H9 (cell line): ENCODE measurements at regions not wholly inside any gene's neighbourhood (a gene's known extent, or its start where the extent isn't known, plus 50 kb on each side); places are given as distances from the start of the nearest gene placed in this dataset.

Experiments used
- DNase-seq: peaks from one replicate; pipeline ENCODE4 v3.0.0-alpha.2; 2017
- H2AFZ ChIP-seq: one replicate; pipeline ENCODE4 v1.6.1; 2013; ENCODE audit warnings: mild to moderate bottlenecking, low read length, control low read depth, moderate library complexity
- H2AK5ac ChIP-seq: 2 replicates; pipeline ENCODE4 v1.6.1; 2013; ENCODE audit warnings: low read length, control low read depth, mixed read lengths; ENCODE audit not compliant: insufficient read length
- H2BK120ac ChIP-seq: one replicate; pipeline ENCODE4 v1.6.1; 2013; ENCODE audit warnings: low read depth, mild to moderate bottlenecking, low read length, control low read depth, inconsistent platforms; ENCODE audit not compliant: poor library complexity, severe bottlenecking
- H2BK12ac ChIP-seq: 2 replicates; pipeline ENCODE4 v1.6.1; 2013; ENCODE audit warnings: low read length, control low read depth, mixed read lengths, low read depth; ENCODE audit not compliant: insufficient read length
- H2BK15ac ChIP-seq: 2 replicates; pipeline ENCODE4 v1.6.1; 2013; ENCODE audit warnings: low read depth, low read length, control low read depth
- H2BK20ac ChIP-seq: one replicate; pipeline ENCODE4 v1.6.1; 2013; ENCODE audit warnings: low read depth, mild to moderate bottlenecking, low read length, control low read depth, inconsistent platforms; ENCODE audit not compliant: poor library complexity, severe bottlenecking
- H2BK5ac ChIP-seq: 2 replicates; pipeline ENCODE4 v1.6.1; 2013; ENCODE audit warnings: low read length, control low read depth, mixed read lengths; ENCODE audit not compliant: insufficient read length
- H3K14ac ChIP-seq: 2 replicates; pipeline ENCODE4 v1.6.1; 2013; ENCODE audit warnings: low read length, control low read depth; ENCODE audit not compliant: insufficient read depth
- H3K18ac ChIP-seq: 2 replicates; pipeline ENCODE4 v1.6.1; 2013; ENCODE audit warnings: low read depth, mild to moderate bottlenecking, mixed read lengths, low read length, control low read depth; ENCODE audit not compliant: insufficient read length
- H3K23ac ChIP-seq: 2 replicates; pipeline ENCODE4 v1.6.1; 2013; ENCODE audit warnings: low read length, control low read depth, mixed read lengths, low read depth; ENCODE audit not compliant: insufficient read length
- H3K23me2 ChIP-seq: 2 replicates; pipeline ENCODE4 v1.6.1; 2013; ENCODE audit warnings: low read depth, mild to moderate bottlenecking, mixed read lengths, low read length, control low read depth; ENCODE audit not compliant: insufficient read length, poor library complexity, severe bottlenecking
- H3K27ac ChIP-seq: 2 replicates; pipeline ENCODE4 v1.5.1; 2013; ENCODE audit warnings: low read length, control low read depth, mixed read lengths, low read depth; ENCODE audit not compliant: insufficient read length
- H3K27me3 ChIP-seq: 2 replicates; pipeline ENCODE4 v1.6.1; 2013; ENCODE audit warnings: low read length, control low read depth, inconsistent platforms; ENCODE audit not compliant: insufficient read depth
- H3K4ac ChIP-seq: 2 replicates; pipeline ENCODE4 v1.6.1; 2013; ENCODE audit warnings: low read depth, mild to moderate bottlenecking, control low read depth, inconsistent platforms, low read length, moderate library complexity
- H3K4me1 ChIP-seq: 2 replicates; pipeline ENCODE4 v1.6.1; 2013; ENCODE audit warnings: low read length, control low read depth, inconsistent platforms; ENCODE audit not compliant: insufficient read depth
- H3K4me2 ChIP-seq: 2 replicates; pipeline ENCODE4 v1.6.1; 2013; ENCODE audit warnings: low read length, control low read depth, mixed read lengths; ENCODE audit not compliant: insufficient read length, insufficient read depth
- H3K56ac ChIP-seq: 2 replicates; pipeline ENCODE4 v1.6.1; 2013; ENCODE audit warnings: low read depth, mild to moderate bottlenecking, mixed read lengths, low read length, control low read depth; ENCODE audit not compliant: insufficient read length
- H3K79me1 ChIP-seq: 2 replicates; pipeline ENCODE4 v1.6.1; 2013; ENCODE audit warnings: low read depth, mild to moderate bottlenecking, moderate library complexity, low read length, control low read depth, inconsistent platforms; ENCODE audit not compliant: insufficient read depth, poor library complexity, severe bottlenecking
- H3K79me2 ChIP-seq: 2 replicates; pipeline ENCODE4 v1.6.1; 2013; ENCODE audit warnings: low read length, control low read depth, inconsistent platforms; ENCODE audit not compliant: insufficient read depth
- H3K9ac ChIP-seq: 2 replicates; pipeline ENCODE4 v1.6.1; 2013; ENCODE audit warnings: low read length, control low read depth, mixed read lengths; ENCODE audit not compliant: insufficient read length; ENCODE audit errors: extremely low read depth
- H3K9me3 ChIP-seq: one replicate; pipeline ENCODE4 v1.6.1; 2013; ENCODE audit warnings: low read depth, low read length, inconsistent platforms; ENCODE audit not compliant: control insufficient read depth
- H3T11ph ChIP-seq: one replicate; pipeline ENCODE4 v1.6.1; 2013; ENCODE audit warnings: mild to moderate bottlenecking, low read length, control low read depth, inconsistent platforms
- H4K20me1 ChIP-seq: one replicate; pipeline ENCODE4 v1.6.1; 2013; ENCODE audit not compliant: control insufficient read depth, insufficient read length, insufficient read depth
- H4K5ac ChIP-seq: 2 replicates; pipeline ENCODE4 v1.6.1; 2013; ENCODE audit warnings: low read depth, mild to moderate bottlenecking, mixed read lengths, low read length, control low read depth; ENCODE audit not compliant: insufficient read length
- H4K8ac ChIP-seq: replicated peaks from 2 replicates; pipeline ENCODE4 v1.6.1; 2013; ENCODE audit warnings: low read length, control low read depth, mixed read lengths, low read depth; ENCODE audit not compliant: insufficient read length
- H4K91ac ChIP-seq: 2 replicates; pipeline ENCODE4 v1.6.1; 2013; ENCODE audit warnings: low read depth, mild to moderate bottlenecking, moderate library complexity, mixed read lengths, low read length, control low read depth; ENCODE audit not compliant: insufficient read length
- H3K27ac Mint-ChIP-seq, 3 experiments: 2 replicates in 2 of 3; 3 replicates in 1 of 3; pipeline ENCODE4 v1.8.0; 2020 to 2021; ENCODE audit warnings: mixed read lengths in 3 of 3, mild to moderate bottlenecking in 1 of 3, moderate library complexity in 1 of 3
- H3K27me3 Mint-ChIP-seq: 2 replicates; pipeline ENCODE4 v1.8.0; 2021; ENCODE audit warnings: low read depth, mild to moderate bottlenecking, moderate library complexity, mixed read lengths
- H3K36me3 Mint-ChIP-seq, 3 experiments: 2 replicates in 2 of 3; 3 replicates in 1 of 3; pipeline ENCODE4 v1.8.0; 2020 to 2021; ENCODE audit warnings: low read depth in 3 of 3, mixed read lengths in 3 of 3; ENCODE audit not compliant: insufficient read depth in 1 of 3
- H3K4me1 Mint-ChIP-seq, 2 experiments: 2 replicates each; pipeline ENCODE4 v1.8.0; 2020; ENCODE audit warnings: mixed read lengths in 2 of 2
- H3K4me3 Mint-ChIP-seq, 2 experiments: 2 replicates in 1 of 2; 3 replicates in 1 of 2; pipeline ENCODE4 v1.8.0; 2020 to 2021; ENCODE audit warnings: mild to moderate bottlenecking in 2 of 2, mixed read lengths in 2 of 2, moderate library complexity in 1 of 2
- H3K9me3 Mint-ChIP-seq, 2 experiments: 2 replicates in 1 of 2; 3 replicates in 1 of 2; pipeline ENCODE4 v1.8.0; 2020; ENCODE audit warnings: mild to moderate bottlenecking in 2 of 2, mixed read lengths in 2 of 2, moderate library complexity in 1 of 2
- WGBS: extraction: QIAGEN DNeasy Blood & Tissue Kit; methylation state at CpG from one replicate; pipeline ENCODE4 v1.1.7; 2013; ENCODE audit warnings: missing lambda C conversion rate, low lambda C conversion rate, mixed read lengths; ENCODE audit not compliant: insufficient read length; ENCODE audit errors: extremely low coverage; 5-methylcytosine and 5-hydroxymethylcytosine counted together
- TF ChIP-seq, protein P1 (sequence below): fragments of 200-600 bp; sonication (generic); conservative IDR thresholded peaks from 3 replicates; pipeline ENCODE4 v1.8.0; 2021; ENCODE audit warnings: antibody characterized with exemption, mild to moderate bottlenecking

DNA sequence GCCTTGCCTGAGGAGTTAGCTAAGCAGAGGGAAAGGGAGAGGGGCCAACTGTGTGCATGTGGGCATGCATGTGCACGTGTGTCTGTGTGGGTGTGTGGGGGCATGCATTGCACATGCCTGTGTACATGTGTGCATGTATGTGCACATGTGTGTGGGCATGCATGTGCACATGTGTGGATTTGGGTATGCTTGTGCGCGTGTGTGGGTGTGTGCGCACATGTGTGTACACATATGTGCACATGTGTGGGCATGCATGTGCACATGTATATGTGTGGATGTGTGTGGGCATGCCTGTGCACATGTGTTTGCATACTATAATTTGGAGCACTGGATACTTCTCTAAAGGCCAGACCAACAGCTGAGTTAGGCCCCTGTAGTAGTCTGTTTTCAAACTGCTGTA lies 350.0 kb downstream of the PRDM2 start:
- no peak overlapping the region for H2BK12ac ChIP-seq

More for the DNA sequence above, 350.0 kb downstream of the PRDM2 start:
- Histone ChIP-seq H3K79me2 (no peaks in the 10 kb centered on the region), H3K79me1 (no peaks in the 10 kb centered on the region), H3T11ph (no peak overlapping the region), H2AFZ (no peak overlapping the region), H3K23me2 (peaks cover 3% of the 10 kb centered on the region), H2BK120ac (no peak overlapping the region), H3K27me3 (no peaks in the 10 kb centered on the region), H3K14ac (no peak overlapping the region), H3K9me3 (no peaks in the 10 kb centered on the region), H3K9ac (no peak overlapping the region), H2BK15ac (no peak overlapping the region), H3K56ac (no peak overlapping the region), H2BK5ac (no peak overlapping the region), H3K4me1 (no peaks in the 10 kb centered on the region), H4K5ac (no peak overlapping the region), H2AK5ac (no peak overlapping the region), H3K4ac (no peak overlapping the region), H3K18ac (no peak overlapping the region), H4K91ac (no peak overlapping the region), H4K8ac (no peak overlapping the region), H3K4me2 (no peak overlapping the region), H4K20me1 (peaks cover 2% of the 10 kb centered on the region), H3K23ac (no peak overlapping the region), H3K27ac (no peak overlapping the region), H2BK20ac (no peak overlapping the region)
- H3K27me3 Mint-ChIP-seq, result peaks cover 3% of the 10 kb centered on the region; the same call in 1 of the 2 replicates
- WGBS, result no CpG with 5 or more reads among the region's 4 CpGs
- H3K4me3 Mint-ChIP-seq, result no peak overlapping the region
- peaks cover 5 to 7% of the 10 kb centered on the region in 2 experiments; a peak in 3 of 4 replicates for H3K4me1 Mint-ChIP-seq
- H3K36me3 Mint-ChIP-seq, result no peaks in the 10 kb centered on the region; a peak in 1 of 7 replicates
- no peak for DNase-seq
- TF ChIP-seq, protein P1, sequence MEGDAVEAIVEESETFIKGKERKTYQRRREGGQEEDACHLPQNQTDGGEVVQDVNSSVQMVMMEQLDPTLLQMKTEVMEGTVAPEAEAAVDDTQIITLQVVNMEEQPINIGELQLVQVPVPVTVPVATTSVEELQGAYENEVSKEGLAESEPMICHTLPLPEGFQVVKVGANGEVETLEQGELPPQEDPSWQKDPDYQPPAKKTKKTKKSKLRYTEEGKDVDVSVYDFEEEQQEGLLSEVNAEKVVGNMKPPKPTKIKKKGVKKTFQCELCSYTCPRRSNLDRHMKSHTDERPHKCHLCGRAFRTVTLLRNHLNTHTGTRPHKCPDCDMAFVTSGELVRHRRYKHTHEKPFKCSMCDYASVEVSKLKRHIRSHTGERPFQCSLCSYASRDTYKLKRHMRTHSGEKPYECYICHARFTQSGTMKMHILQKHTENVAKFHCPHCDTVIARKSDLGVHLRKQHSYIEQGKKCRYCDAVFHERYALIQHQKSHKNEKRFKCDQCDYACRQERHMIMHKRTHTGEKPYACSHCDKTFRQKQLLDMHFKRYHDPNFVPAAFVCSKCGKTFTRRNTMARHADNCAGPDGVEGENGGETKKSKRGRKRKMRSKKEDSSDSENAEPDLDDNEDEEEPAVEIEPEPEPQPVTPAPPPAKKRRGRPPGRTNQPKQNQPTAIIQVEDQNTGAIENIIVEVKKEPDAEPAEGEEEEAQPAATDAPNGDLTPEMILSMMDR, result no peak
- no peak overlapping the region for H3K27ac Mint-ChIP-seq
- H3K9me3 Mint-ChIP-seq, result no peaks in the 10 kb centered on the region; a peak in 1 of 5 replicates
